Ramos (cell line): ENCODE measurements at regions not wholly inside any gene's neighbourhood (a gene's known extent, or its start where the extent isn't known, plus 50 kb on each side); places are given as distances from the start of the nearest gene placed in this dataset.

Experiments used
- in situ Hi-C: fragments of 300-500 bp; cut with MboI; formaldehyde crosslinking; loops from one replicate; pipeline ENCODE4 v1.14.3; 2022; ENCODE audit warnings: low sequenced_read_pairs; ENCODE audit not compliant: unreplicated experiment

DNA sequence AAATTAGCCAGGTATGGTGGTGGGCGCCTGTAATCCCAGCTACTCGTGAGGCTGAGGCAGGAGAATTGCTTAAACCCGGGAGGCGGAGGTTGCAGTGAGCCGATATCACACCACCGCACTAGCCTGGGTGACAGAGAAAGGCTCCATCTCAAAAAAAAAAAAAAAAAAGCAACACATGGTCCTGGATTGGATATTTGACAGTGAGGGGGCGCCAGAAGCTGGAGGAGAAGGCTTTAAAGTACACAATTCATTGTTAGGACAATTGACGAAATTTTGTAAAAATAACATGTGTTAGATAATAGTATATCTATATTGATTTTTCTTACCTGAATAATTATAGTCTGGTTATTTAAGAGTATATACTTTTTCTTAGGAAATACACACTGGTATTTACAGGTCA is 50.2 kb upstream of the USP25 start:
- in situ Hi-C loops: no loop called here
